B cell (primary cell): ENCODE measurements at regions not wholly inside any gene's neighbourhood (a gene's known extent, or its start where the extent isn't known, plus 50 kb on each side); places are given as distances from the start of the nearest gene placed in this dataset.

Experiments used
- CTCF ChIP-seq: fragments of 200-600 bp; IDR thresholded peaks from one replicate; pipeline ENCODE4 v1.8.0; 2022; ENCODE audit warnings: antibody characterized with exemption, mild to moderate bottlenecking
- EZH2 ChIP-seq: IDR thresholded peaks from 2 replicates; pipeline ENCODE4 v1.6.1; 2012; ENCODE audit warnings: borderline replicate concordance, low read depth, mild to moderate bottlenecking, moderate library complexity, low read length; ENCODE audit not compliant: insufficient read depth, poor library complexity, severe bottlenecking

- TF ChIP-seq CTCF (no peak), EZH2 (no peak)
Observed at GRCh38 chr15:29986946-29987345, 95.8 kb upstream of the GOLGA8J start.
